HepG2 (cell line): ENCODE measurements at regions not wholly inside any gene's neighbourhood (a gene's known extent, or its start where the extent isn't known, plus 50 kb on each side); places are given as distances from the start of the nearest gene placed in this dataset.

Experiments used
- ATAC-seq: fragments of 200-7000 bp; cut with Tn5 transposase; 3 replicates; pipeline ENCODE4 v1.9.1; 2020; ENCODE audit warnings: mild to moderate bottlenecking, moderate library complexity
- BruUV-seq: library from RNA; stranded (reverse); fragments of 400-500 nt; replicated peaks from 2 replicates; lab custom pipeline; 2021; lab: Mats Ljungman, UMichigan
- CTCF ChIA-PET: fragments of 300-600 bp; formaldehyde crosslinking; extraction: SDS; loops from one replicate; lab custom pipeline; 2021; ENCODE audit warnings: low total read pairs, inconsistent platforms, low intra/inter-chr PET ratio; lab: Yijun Ruan, JAX
- POLR2A ChIA-PET: fragments of 350-600 bp; sonication (Branson Sonifier 250); formaldehyde crosslinking; loops from one replicate; lab custom pipeline; 2020; ENCODE audit warnings: antibody characterized with exemption, inconsistent platforms; lab: Yijun Ruan, JAX
- DNase-seq: peaks from one replicate; pipeline ENCODE4 v3.0.0-alpha.2; 2015; ENCODE audit warnings: low spot score
- FAIRE-seq: peaks from 3 replicates; lab custom pipeline; 2011; peaks lifted over from hg19 to GRCh38; lab: Jason Lieb, UNC
- H2AFZ ChIP-seq: one replicate; pipeline ENCODE4 v1.6.1; 2011; ENCODE audit warnings: low read length, inconsistent platforms
- H3K27ac ChIP-seq: fragments of 300-600 bp; 3 replicates; pipeline ENCODE4 v1.8.0; 2011; ENCODE audit warnings: mixed run types, mild to moderate bottlenecking, mixed read lengths, low read length, inconsistent platforms; ENCODE audit not compliant: insufficient read depth; ENCODE audit errors: extremely low read length
- H3K27me3 ChIP-seq, 2 experiments: fragments of 200-600 bp in 1 of 2; 2 replicates in 1 of 2; 3 replicates in 1 of 2; pipeline versions ENCODE4 v1.6.0 to v1.8.0; 2011; ENCODE audit warnings: low read length in 2 of 2, mild to moderate bottlenecking in 2 of 2, moderate library complexity in 2 of 2, inconsistent platforms in 1 of 2; ENCODE audit not compliant: insufficient read depth in 2 of 2, control insufficient read depth in 1 of 2
- H3K36me3 ChIP-seq, 2 experiments: fragments of 200-600 bp in 1 of 2; replicated peaks in 1 of 2; 2 replicates in 1 of 2; 3 replicates in 1 of 2; pipeline versions ENCODE4 v1.5.1 to v1.8.0; 2011; ENCODE audit warnings: low read length in 2 of 2, inconsistent platforms in 1 of 2; ENCODE audit not compliant: insufficient read depth in 2 of 2, control insufficient read depth in 1 of 2
- H3K4me1 ChIP-seq: 2 replicates; pipeline ENCODE4 v1.5.1; 2012; ENCODE audit warnings: low read length, inconsistent platforms; ENCODE audit not compliant: insufficient read depth
- H3K4me2 ChIP-seq: 2 replicates; pipeline ENCODE4 v1.6.0; 2011; ENCODE audit warnings: low read depth, low read length, inconsistent platforms
- H3K4me3 ChIP-seq, 3 experiments: fragments of 200-600 bp in 1 of 3; sonication (generic), shearing (Covaris generic) in 1 of 3; replicated peaks in 1 of 3; 2 replicates each; pipeline ENCODE4 v1.5.1; 2011 to 2016; ENCODE audit warnings: low read length in 3 of 3, inconsistent platforms in 2 of 3, low read depth in 2 of 3, mild to moderate bottlenecking in 2 of 3, control low read depth in 1 of 3, mixed read lengths in 1 of 3; ENCODE audit not compliant: insufficient read depth in 1 of 3
- H3K79me2 ChIP-seq: one replicate; pipeline ENCODE4 v1.6.1; 2011; ENCODE audit warnings: low read length, inconsistent platforms; ENCODE audit not compliant: insufficient read depth
- H3K9ac ChIP-seq: 2 replicates; pipeline ENCODE4 v1.6.0; 2011; ENCODE audit warnings: mild to moderate bottlenecking, low read depth, low read length, inconsistent platforms; ENCODE audit not compliant: insufficient read depth
- H3K9me3 ChIP-seq: 2 replicates; pipeline ENCODE4 v1.5.1; 2012; ENCODE audit warnings: mild to moderate bottlenecking, low read length
- H4K20me1 ChIP-seq: 2 replicates; pipeline ENCODE4 v1.6.0; 2011; ENCODE audit warnings: inconsistent platforms, mild to moderate bottlenecking, low read length, moderate library complexity; ENCODE audit not compliant: insufficient read depth
- ARNTL ChIP-seq: sonication (generic); formaldehyde crosslinking; IDR thresholded peaks from 2 replicates; pipeline ENCODE4 v1.4.0; 2020; ENCODE audit warnings: mild to moderate bottlenecking, missing genetic modification reagents
- CBFB ChIP-seq: sonication (generic); formaldehyde crosslinking; IDR thresholded peaks from 2 replicates; pipeline ENCODE4 v1.4.0; 2020; ENCODE audit warnings: missing genetic modification reagents
- KDM6A ChIP-seq: IDR thresholded peaks from 2 replicates; pipeline ENCODE4 v1.6.1; 2016; ENCODE audit warnings: low read depth
- MZF1 ChIP-seq: sonication (generic); formaldehyde crosslinking; IDR thresholded peaks from 2 replicates; pipeline ENCODE4 v1.8.1; 2023; ENCODE audit warnings: mild to moderate bottlenecking, missing genetic modification reagents, borderline replicate concordance
- PCBP2 ChIP-seq: fragments of 200-400 bp; formaldehyde crosslinking; optimal IDR thresholded peaks from 2 replicates; pipeline ENCODE3; 2018; ENCODE audit warnings: low read length, low read depth; ENCODE audit not compliant: poor library complexity, severe bottlenecking
- POLR2AphosphoS5 ChIP-seq: IDR thresholded peaks from 2 replicates; pipeline ENCODE4 v1.6.1; 2012; ENCODE audit warnings: low read depth, low read length
- RBFOX2 ChIP-seq: fragments of 200-400 bp; formaldehyde crosslinking; IDR thresholded peaks from 2 replicates; pipeline ENCODE4 v1.6.1; 2017; ENCODE audit warnings: low read depth, mild to moderate bottlenecking, low read length
- SETDB1 ChIP-seq: sonication (generic); formaldehyde crosslinking; IDR thresholded peaks from 2 replicates; pipeline ENCODE4 v1.5.1; 2020; ENCODE audit warnings: missing genetic modification reagents, mild to moderate bottlenecking, borderline replicate concordance
- SMARCE1 ChIP-seq: fragments of 450-650 bp; IDR thresholded peaks from 2 replicates; pipeline ENCODE4 v1.6.1; 2017; ENCODE audit warnings: borderline replicate concordance
- SYNCRIP ChIP-seq: fragments of 200-400 bp; formaldehyde crosslinking; IDR thresholded peaks from 2 replicates; pipeline ENCODE4 v1.6.1; 2018; ENCODE audit warnings: mild to moderate bottlenecking, low read depth, low read length; ENCODE audit not compliant: insufficient read depth
- U2AF1 ChIP-seq: fragments of 200-400 bp; formaldehyde crosslinking; optimal IDR thresholded peaks from 2 replicates; pipeline ENCODE3; 2017; ENCODE audit warnings: mild to moderate bottlenecking, low read depth, low read length
- ZFYVE20 ChIP-seq: sonication (generic); formaldehyde crosslinking; IDR thresholded peaks from 2 replicates; pipeline ENCODE4 v1.8.0; 2023; ENCODE audit warnings: low read depth, mild to moderate bottlenecking, moderate library complexity, missing genetic modification reagents, borderline replicate concordance
- ZNF7 ChIP-seq: IDR thresholded peaks from 2 replicates; pipeline ENCODE4 v1.6.1; 2016; ENCODE audit warnings: missing biosample characterization, missing genetic modification reagents
- ZNF839 ChIP-seq: sonication (generic); formaldehyde crosslinking; IDR thresholded peaks from 2 replicates; pipeline ENCODE4 v1.4.0; 2020; ENCODE audit warnings: missing genetic modification reagents, mild to moderate bottlenecking, borderline replicate concordance
- WGBS: methylation state at CpG from one replicate; pipeline ENCODE4 v1.1.6; 2017; ENCODE audit warnings: low lambda C conversion rate; 5-methylcytosine and 5-hydroxymethylcytosine counted together
- in situ Hi-C: cut with HindIII; loops from 2 replicates; pipeline ENCODE4 v1.10.0; 2017; ENCODE audit warnings: low pct_unique_long_range_greater_than_20kb; ENCODE audit not compliant: extremely low pct_ligation_motif_present
- intact Hi-C: fragments of 100-400 bp; cut with micrococcal nuclease; formaldehyde crosslinking; loops from one replicate; pipeline ENCODE4 v1.10.0; 2022; ENCODE audit not compliant: unreplicated experiment
- TF ChIP-seq, protein P1 (sequence below): sonication (generic); formaldehyde crosslinking; IDR thresholded peaks from 2 replicates; pipeline ENCODE4; 2020; ENCODE audit warnings: missing genetic modification reagents, mild to moderate bottlenecking, borderline replicate concordance
- TF ChIP-seq, protein P2 (sequence below): IDR thresholded peaks from 2 replicates; pipeline ENCODE4 v1.6.1; 2016; ENCODE audit warnings: missing genetic modification reagents, missing compliant biosample characterization
- TF ChIP-seq, protein P3 (sequence below): sonication (generic); formaldehyde crosslinking; IDR thresholded peaks from 2 replicates; pipeline ENCODE4 v1.5.0; 2020; ENCODE audit warnings: mild to moderate bottlenecking, missing genetic modification reagents, moderate library complexity
- TF ChIP-seq, protein P4 (sequence below): sonication (generic); formaldehyde crosslinking; IDR thresholded peaks from 2 replicates; pipeline ENCODE4 v1.8.1; 2023; ENCODE audit warnings: mild to moderate bottlenecking, missing genetic modification reagents, borderline replicate concordance

DNA sequence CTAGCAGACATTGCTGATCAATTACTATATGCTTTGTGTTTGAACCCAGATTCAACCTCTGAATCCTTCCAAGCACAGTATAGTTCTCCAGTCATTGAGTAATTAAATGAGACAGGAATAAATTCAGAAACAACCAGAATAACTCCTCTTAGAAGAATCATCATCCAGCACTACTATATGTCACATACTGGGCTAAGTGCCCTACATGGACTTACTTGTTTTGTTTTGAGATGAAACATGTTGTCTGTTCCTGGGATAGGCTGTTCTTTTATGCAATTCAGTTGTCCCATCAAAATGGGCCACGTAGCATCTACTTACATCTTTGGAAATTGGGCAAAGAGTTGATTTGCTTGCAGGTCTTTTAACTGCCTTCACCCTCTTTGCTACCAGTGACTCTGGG, 365.5 kb upstream of the SUCLG2 start:
- no peak overlapping the region for H3K4me2 ChIP-seq
- H3K4me1 ChIP-seq, result no peaks in the 10 kb centered on the region
- H3K27ac ChIP-seq, result no peak overlapping the region
- in situ Hi-C loops (no loop called here), intact Hi-C loops (loop anchor here (5.0 kb wide), 1 partner anchor 638 kb away; no protein-coding TSS in a partner anchor)
- no peak overlapping the region for H3K4me3 ChIP-seq
- FAIRE-seq (no peak), ATAC-seq (no peak), DNase-seq (no peak)
- H3K36me3 ChIP-seq, result no peaks in the 10 kb centered on the region
- H2AFZ ChIP-seq, result no peak overlapping the region
- 0% methylated on average over 1 of the region's 1 CpG for WGBS
- H3K79me2 ChIP-seq, result no peaks in the 10 kb centered on the region
- POLR2A ChIA-PET, result no interaction called here
- CTCF ChIA-PET, result no interaction called here
- no peaks in the 10 kb centered on the region for H3K9me3 ChIP-seq
- H3K27me3 ChIP-seq, result no peaks in the 10 kb centered on the region
- BruUV-seq, result no TSS peak
- TF ChIP-seq PCBP2, result no peak
- TF ChIP-seq, protein P1, sequence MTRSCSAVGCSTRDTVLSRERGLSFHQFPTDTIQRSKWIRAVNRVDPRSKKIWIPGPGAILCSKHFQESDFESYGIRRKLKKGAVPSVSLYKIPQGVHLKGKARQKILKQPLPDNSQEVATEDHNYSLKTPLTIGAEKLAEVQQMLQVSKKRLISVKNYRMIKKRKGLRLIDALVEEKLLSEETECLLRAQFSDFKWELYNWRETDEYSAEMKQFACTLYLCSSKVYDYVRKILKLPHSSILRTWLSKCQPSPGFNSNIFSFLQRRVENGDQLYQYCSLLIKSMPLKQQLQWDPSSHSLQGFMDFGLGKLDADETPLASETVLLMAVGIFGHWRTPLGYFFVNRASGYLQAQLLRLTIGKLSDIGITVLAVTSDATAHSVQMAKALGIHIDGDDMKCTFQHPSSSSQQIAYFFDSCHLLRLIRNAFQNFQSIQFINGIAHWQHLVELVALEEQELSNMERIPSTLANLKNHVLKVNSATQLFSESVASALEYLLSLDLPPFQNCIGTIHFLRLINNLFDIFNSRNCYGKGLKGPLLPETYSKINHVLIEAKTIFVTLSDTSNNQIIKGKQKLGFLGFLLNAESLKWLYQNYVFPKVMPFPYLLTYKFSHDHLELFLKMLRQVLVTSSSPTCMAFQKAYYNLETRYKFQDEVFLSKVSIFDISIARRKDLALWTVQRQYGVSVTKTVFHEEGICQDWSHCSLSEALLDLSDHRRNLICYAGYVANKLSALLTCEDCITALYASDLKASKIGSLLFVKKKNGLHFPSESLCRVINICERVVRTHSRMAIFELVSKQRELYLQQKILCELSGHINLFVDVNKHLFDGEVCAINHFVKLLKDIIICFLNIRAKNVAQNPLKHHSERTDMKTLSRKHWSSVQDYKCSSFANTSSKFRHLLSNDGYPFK, result no peak
- no peak for TF ChIP-seq ZNF839
- TF ChIP-seq, protein P2, sequence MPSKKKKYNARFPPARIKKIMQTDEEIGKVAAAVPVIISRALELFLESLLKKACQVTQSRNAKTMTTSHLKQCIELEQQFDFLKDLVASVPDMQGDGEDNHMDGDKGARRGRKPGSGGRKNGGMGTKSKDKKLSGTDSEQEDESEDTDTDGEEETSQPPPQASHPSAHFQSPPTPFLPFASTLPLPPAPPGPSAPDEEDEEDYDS (CRISPR knock-in tag), result no peak
- no peak for TF ChIP-seq MZF1
- TF ChIP-seq SMARCE1, result no peak
- TF ChIP-seq RBFOX2, result no peak
- TF ChIP-seq KDM6A, result no peak
- no peak for TF ChIP-seq CBFB (CRISPR knock-in tag)
- no peak for TF ChIP-seq POLR2AphosphoS5
- TF ChIP-seq U2AF1, result no peak
- TF ChIP-seq ZFYVE20 (CRISPR knock-in tag), result no peak
- no peak for TF ChIP-seq ARNTL
- no peak for TF ChIP-seq ZNF7 (CRISPR knock-in tag)
- TF ChIP-seq, protein P3, sequence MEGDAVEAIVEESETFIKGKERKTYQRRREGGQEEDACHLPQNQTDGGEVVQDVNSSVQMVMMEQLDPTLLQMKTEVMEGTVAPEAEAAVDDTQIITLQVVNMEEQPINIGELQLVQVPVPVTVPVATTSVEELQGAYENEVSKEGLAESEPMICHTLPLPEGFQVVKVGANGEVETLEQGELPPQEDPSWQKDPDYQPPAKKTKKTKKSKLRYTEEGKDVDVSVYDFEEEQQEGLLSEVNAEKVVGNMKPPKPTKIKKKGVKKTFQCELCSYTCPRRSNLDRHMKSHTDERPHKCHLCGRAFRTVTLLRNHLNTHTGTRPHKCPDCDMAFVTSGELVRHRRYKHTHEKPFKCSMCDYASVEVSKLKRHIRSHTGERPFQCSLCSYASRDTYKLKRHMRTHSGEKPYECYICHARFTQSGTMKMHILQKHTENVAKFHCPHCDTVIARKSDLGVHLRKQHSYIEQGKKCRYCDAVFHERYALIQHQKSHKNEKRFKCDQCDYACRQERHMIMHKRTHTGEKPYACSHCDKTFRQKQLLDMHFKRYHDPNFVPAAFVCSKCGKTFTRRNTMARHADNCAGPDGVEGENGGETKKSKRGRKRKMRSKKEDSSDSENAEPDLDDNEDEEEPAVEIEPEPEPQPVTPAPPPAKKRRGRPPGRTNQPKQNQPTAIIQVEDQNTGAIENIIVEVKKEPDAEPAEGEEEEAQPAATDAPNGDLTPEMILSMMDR (CRISPR knock-in tag), result no peak
- no peak for TF ChIP-seq SETDB1
- TF ChIP-seq, protein P4, sequence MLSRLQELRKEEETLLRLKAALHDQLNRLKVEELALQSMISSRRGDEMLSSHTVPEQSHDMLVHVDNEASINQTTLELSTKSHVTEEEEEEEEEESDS (CRISPR knock-in tag), result no peak
- TF ChIP-seq SYNCRIP, result no peak
- no peaks in the 10 kb centered on the region for H4K20me1 ChIP-seq
- H3K9ac ChIP-seq, result no peak overlapping the region
